GM21526 (cell line): ENCODE measurements at regions not wholly inside any gene's neighbourhood (a gene's known extent, or its start where the extent isn't known, plus 50 kb on each side); places are given as distances from the start of the nearest gene placed in this dataset.
"Not testable (repeated sequence)": the region's sequence is repeated elsewhere in the genome, so short reads cannot be mapped to it uniquely, and the experiment has no call there.

ENCODE experiments used
- ATAC-seq: cut with Tn5 transposase; IDR thresholded peaks from one replicate; pipeline ENCODE4 v1.9.1; 2021; ENCODE audit warnings: moderate library complexity; ENCODE audit not compliant: unreplicated experiment, low FRiP score

- ATAC-seq, result no peak
Observed at GRCh38 chr18:66937546-66937945, 333.7 kb upstream of the CDH19 start.

DNA sequence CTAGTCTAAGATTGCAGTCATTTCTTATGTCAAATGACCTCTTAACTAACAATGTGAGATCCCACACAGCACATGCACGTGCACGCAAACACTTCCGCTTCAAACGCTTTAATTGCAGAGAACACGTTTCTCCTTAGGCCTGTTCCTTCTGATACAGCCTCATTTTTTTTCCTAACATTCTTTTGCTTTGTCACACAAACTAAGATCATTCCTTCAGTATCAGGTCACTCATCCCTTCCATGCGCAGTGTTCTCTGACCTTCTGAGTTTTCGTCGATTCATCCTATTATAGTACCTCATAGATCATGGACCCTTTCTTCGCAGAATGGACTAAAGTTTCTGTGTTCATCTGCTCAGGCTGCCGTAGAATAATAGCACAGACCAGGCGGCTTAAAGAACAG lies 327.1 kb upstream of the CDH19 start:
- no peak for ATAC-seq

DNA sequence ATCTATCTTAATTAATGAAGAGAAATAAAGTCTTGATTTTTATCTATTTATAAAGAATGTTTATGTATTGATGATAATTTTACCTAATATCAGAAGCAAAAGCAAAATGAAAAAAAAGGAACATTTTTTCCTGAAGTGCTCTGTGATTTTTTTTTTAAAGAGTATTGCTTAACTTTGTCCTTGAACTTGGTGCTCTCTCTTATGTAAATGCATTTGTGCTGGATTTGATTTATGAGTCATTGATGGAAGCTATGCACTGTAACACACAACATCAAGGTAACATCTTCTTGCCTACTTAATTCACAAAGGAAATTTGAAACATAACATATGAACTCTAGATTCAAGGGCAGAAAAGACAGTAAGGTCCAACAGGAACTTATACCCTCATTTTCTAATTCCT lies 312.9 kb upstream of the CDH19 start:
- no peak for ATAC-seq

DNA sequence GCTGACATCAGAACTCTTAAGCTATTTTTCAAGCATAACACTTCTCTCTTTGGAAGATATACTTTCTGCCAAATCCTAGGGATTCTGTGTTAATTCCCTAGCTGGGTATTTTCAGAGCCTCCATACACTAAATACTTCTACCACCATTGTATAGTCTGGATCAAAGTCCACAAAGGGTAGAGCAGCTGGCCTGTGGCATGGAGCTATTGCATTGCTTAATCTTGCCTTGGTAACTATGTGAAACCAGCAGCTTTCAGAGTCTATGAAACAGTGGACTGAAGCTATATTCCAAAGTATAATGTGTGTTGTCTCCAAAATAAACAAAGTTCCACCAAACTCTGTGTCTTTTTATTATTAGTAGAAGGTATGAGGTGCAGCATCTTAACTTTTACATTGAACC lies 296.9 kb upstream of the CDH19 start:
- no peak for ATAC-seq

GRCh38 chr18:66895631-66896030 lies 291.7 kb upstream of the CDH19 start:
- ATAC-seq, result no peak

GRCh38 chr18:66894851-66895250 lies 291.0 kb upstream of the CDH19 start:
- no peak for ATAC-seq

DNA sequence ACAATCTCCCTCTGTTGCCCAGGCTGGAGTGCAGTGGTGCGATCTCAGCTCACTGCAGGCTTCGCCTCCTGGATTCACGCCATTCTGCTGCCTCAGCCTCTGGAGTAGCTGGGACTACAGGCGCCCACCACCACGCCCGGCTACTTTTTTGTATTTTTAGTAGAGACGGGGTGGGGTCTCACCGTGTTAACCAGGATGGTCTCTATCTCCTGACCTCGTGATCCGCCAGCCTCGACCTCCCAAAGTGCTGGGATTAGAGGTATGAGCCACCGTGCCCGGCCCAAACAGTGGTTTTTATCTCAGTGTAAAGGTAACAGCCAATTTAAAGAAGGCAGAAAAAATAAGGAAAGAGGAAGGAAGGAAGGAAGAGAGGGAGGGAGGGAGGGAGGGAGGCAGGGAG lies 288.5 kb upstream of the CDH19 start:
- ATAC-seq, result not testable (repeated sequence)

DNA sequence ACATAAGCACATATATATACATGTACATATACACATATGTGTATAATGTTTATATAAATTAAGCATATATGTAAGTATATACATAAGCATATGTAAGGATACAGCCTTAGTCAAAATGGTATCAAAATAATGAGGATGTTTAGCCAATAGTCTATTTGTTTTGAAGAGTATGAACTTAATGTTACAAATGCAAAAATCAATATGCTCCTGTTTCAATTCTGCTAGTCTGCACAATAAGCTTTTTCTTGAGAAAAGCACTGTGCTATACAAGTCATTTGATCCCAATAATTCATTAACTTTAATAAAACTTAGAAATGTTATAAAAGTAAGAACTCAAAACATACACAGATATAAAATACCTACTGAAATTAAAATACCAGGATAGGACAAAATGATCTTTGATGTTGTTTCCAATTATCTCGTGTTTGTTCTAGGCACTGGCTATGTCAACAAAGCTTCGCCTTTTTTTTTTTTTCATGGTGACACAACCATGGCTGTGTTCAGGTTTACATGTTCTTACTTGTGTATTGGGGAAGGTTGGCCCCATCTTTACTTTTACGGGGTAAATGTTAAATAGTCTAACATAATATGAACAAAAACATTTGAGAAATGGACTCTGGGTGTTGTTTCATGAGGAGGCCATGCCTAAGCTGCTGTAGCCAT lies 271.1 kb upstream of the CDH19 start:
- no peak for ATAC-seq

DNA sequence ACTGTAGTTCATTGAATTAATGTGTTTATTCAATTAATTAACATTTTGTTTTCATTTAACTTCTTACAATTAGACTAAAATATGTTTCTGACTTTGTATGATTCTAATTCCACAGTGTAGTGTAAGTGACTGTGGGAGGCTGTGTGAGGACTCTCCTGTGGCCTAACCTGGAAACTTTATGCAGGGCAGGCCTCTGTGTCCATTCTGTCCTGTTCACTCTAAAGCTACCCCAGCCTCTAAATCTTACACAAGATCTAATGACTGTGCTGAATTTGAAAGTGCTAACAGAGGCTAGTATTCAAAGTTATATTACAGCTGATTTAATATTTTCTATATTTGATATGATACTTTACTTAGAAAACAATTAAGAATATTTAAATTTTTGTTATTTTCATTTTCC lies 270.5 kb upstream of the CDH19 start:
- no peak for ATAC-seq

DNA sequence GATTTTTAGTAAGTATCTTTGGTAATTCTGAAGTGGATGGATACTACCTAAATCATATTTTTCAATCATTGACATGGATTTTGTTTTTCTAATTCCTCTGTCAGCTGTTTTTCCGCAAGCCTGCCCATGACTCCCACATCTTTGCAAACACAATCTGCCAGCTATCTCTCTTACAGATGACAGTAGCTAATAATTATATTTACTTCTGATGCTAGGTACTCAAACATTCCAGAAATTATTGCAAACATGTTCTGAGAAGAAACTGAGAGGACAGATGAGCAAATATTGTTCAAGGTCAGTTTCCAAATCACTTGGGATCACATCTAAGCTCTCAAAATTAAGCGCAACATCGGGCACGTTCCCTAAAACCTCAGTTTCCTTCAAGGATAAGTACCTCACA lies 270.0 kb upstream of the CDH19 start:
- ATAC-seq, result no peak

- ATAC-seq, result no peak
Observed at GRCh38 chr18:66872277-66872676, 268.4 kb upstream of the CDH19 start.

GRCh38 chr18:66867653-66868052 lies 263.8 kb upstream of the CDH19 start:
- ATAC-seq, result no peak

DNA sequence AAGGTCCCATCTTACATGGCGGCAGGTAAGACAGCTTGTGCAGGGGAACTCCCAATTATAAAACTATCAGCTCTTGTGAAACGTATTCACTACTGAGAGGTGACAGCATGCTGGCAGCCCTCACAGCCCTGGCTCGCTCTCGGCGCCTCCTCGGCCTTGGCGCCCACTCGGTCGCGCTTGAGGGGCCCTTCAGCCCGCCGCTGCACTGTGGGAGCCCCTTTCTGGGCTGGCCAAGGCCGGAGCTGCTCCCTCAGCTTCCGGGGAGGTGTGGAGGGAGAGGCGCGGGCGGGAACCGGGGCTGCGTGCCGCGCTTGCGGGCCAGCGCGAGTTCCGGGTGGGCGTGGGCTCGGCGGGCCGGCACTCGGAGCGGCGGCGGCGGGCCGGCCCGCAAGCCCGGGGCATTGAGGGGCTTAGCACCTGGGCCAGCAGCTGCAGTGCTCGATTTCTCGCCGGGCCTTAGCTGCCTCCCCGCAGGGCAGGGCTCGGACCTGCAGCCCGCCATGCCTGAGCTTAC lies 262.6 kb upstream of the CDH19 start:
- not testable (repeated sequence) for ATAC-seq

DNA sequence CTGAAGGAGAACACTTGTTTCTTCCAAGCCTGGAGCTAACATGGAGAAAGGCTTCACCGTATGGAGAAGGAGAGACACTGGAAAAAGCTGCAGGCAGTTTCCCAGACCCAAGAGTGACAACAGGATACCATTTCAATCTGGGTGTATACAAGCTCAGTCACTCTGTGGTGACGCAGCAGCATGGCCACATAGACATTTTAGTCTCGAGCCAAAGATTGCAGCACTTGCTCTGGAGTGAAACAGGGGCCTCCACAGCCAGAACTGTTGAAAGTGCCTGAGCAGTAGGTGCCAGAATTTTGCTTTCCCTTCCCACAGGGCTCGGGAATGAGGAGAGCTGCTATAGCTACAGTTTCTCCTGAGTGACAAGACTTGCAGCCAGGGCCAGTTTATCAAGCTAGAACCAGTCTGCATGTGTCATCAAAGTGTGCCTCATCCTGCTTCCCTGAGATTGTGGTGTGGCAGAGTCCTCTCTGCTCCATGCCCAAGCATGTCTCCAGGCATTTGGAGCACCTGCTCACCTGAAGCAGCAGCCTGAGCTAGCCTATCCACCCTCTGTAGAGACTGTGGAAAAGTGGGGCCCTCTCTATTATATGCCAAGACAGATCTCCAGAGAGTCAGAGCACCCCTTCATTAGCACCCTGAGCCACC lies 234.6 kb upstream of the CDH19 start:
- no peak for ATAC-seq

GRCh38 chr18:66833646-66834045 lies 229.8 kb upstream of the CDH19 start:
- ATAC-seq, result no peak

DNA sequence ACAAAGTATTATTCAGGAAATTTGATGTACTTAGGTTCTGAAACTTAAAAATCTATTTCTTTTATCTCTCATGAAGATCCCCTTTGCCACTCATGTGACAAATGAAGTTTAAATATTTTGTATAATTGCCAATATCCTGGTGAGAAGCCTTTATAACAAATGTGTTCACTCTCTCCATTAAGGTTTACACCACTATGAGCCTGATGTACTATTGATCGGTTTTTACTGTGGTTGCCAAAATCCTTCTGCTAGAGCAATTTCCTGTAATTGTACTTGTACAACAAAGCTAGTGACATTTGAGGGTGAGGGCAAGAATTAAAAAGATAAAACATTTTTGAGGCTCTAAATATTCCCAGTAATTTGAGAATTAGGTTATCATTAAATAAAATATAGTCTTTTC lies 222.3 kb upstream of the CDH19 start:
- no peak for ATAC-seq

GRCh38 chr18:66825347-66825746 lies 221.5 kb upstream of the CDH19 start:
- no peak for ATAC-seq

- no peak for ATAC-seq
Observed at GRCh38 chr18:66819235-66819634, 215.3 kb upstream of the CDH19 start.

- no peak for ATAC-seq
Observed at GRCh38 chr18:66813138-66813537, 209.2 kb upstream of the CDH19 start.

GRCh38 chr18:66795051-66795450 lies 191.2 kb upstream of the CDH19 start:
- ATAC-seq, result no peak

GRCh38 chr18:66792466-66792865 lies 188.6 kb upstream of the CDH19 start:
- ATAC-seq, result no peak

GRCh38 chr18:66780609-66781008 lies 176.7 kb upstream of the CDH19 start:
- ATAC-seq, result no peak
